ENCODE measurements at regions not wholly inside any gene's neighbourhood (a gene's known extent, or its start where the extent isn't known, plus 50 kb on each side); places are given as distances from the start of the nearest gene placed in this dataset.

DNA sequence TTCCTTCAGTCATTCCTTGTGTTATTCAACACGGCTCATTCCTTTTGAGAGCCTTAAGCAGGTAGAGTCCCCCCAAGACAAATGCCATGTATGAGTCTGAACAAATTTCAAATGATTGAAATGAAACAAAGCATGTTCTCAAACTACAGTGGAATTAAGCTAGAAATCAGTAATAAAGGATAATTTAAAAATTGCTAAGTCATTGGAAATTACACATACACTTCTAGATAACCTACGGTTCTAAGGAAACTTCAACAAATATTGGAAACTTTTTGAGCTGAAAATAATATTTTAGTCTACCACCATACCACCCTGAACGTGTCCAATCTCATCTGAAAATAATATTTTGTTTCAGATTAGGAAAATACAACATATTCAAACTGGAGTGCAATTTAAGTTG, 71.8 kb upstream of the UGP2 start:
- TF ChIP-seq, protein P1, sequence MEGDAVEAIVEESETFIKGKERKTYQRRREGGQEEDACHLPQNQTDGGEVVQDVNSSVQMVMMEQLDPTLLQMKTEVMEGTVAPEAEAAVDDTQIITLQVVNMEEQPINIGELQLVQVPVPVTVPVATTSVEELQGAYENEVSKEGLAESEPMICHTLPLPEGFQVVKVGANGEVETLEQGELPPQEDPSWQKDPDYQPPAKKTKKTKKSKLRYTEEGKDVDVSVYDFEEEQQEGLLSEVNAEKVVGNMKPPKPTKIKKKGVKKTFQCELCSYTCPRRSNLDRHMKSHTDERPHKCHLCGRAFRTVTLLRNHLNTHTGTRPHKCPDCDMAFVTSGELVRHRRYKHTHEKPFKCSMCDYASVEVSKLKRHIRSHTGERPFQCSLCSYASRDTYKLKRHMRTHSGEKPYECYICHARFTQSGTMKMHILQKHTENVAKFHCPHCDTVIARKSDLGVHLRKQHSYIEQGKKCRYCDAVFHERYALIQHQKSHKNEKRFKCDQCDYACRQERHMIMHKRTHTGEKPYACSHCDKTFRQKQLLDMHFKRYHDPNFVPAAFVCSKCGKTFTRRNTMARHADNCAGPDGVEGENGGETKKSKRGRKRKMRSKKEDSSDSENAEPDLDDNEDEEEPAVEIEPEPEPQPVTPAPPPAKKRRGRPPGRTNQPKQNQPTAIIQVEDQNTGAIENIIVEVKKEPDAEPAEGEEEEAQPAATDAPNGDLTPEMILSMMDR (IDR thresholded peaks at IDR 0.05; ENCODE audit: low read depth, low read length) = no peak
- Histone ChIP-seq H3K4me1 (no peaks in the 10 kb centered on the region), H3K27me3 (no peaks in the 10 kb centered on the region), H3K9me3 (no peaks in the 10 kb centered on the region), H3K36me3 (no peaks in the 10 kb centered on the region), H3K4me3 (ENCODE audit: low read depth, low read length) (no peak overlapping the region)
- no peak for DNase-seq

GRCh38 chr2:63772061-63772460, 69.6 kb upstream of the UGP2 start:
- Histone ChIP-seq H3K4me3 (ENCODE audit: low read depth, low read length) (no peak overlapping the region), H3K4me1 (no peaks in the 10 kb centered on the region), H3K9me3 (no peaks in the 10 kb centered on the region), H3K36me3 (no peaks in the 10 kb centered on the region), H3K27me3 (no peaks in the 10 kb centered on the region)
- no peak for DNase-seq
- TF ChIP-seq, protein P1 (IDR thresholded peaks at IDR 0.05; ENCODE audit: low read depth, low read length) = no peak

DNA sequence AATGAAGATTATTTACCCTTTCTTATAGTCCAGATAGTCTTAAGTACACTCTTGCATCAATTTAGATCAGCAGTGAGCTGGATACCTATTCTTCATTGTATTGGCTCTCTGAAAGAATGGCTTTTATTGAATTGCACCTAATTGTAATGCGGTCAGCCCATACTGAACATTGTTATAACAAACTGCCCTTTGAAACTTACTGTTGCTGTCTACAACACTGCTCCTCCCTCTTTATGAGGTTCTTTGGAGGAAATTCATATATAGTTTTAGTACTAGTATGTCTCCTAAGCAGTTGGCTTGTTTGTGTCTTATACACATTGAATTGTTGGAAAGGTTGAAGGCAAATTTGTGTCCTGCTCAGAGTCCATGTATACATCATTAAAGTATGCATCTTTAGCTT, 66.5 kb upstream of the UGP2 start:
- H3K4me1 ChIP-seq = no peaks in the 10 kb centered on the region
- no peaks in the 10 kb centered on the region for H3K36me3 ChIP-seq
- TF ChIP-seq, protein P1 (IDR thresholded peaks at IDR 0.05; ENCODE audit: low read depth, low read length) = no peak
- DNase-seq = no peak
- H3K4me3 ChIP-seq (ENCODE audit: low read depth, low read length) = no peak overlapping the region
- H3K9me3 ChIP-seq = no peaks in the 10 kb centered on the region
- H3K27me3 ChIP-seq = no peaks in the 10 kb centered on the region

DNA sequence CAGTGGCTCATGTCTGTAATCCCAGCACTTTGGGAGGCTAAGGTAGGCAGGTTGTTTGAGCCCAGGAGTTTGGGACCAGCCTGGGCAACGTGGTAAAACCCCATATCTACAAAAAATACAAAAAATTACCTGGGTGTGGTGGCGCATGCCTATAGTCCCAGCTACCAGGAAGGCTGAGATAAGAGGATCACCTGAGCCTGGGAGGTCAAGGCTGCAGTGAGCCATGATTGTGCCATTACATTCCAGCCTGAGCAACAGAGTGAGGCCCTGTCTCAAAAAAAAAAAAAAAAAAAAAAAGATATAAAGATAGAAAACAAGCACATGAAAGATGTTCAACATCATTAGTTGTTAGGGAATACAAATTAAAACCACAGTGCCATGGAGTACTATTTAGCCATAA, 65.3 kb upstream of the UGP2 start:
- Histone ChIP-seq H3K4me3 (ENCODE audit: low read depth, low read length) (no peak overlapping the region), H3K4me1 (no peaks in the 10 kb centered on the region), H3K9me3 (no peaks in the 10 kb centered on the region), H3K27me3 (no peaks in the 10 kb centered on the region), H3K36me3 (no peaks in the 10 kb centered on the region)
- no peak for DNase-seq
- TF ChIP-seq, protein P1 (IDR thresholded peaks at IDR 0.05; ENCODE audit: low read depth, low read length) = no peak

- no peaks in the 10 kb centered on the region for H3K4me1 ChIP-seq
- no peak overlapping the region for H3K4me3 ChIP-seq (ENCODE audit: low read depth, low read length)
- no peaks in the 10 kb centered on the region for H3K36me3 ChIP-seq
- TF ChIP-seq, protein P1 (IDR thresholded peaks at IDR 0.05; ENCODE audit: low read depth, low read length) = no peak
- H3K9me3 ChIP-seq = no peaks in the 10 kb centered on the region
- DNase-seq = no peak
- no peaks in the 10 kb centered on the region for H3K27me3 ChIP-seq
These were observed 63.9 kb upstream of the UGP2 start for GRCh38 chr2:63777816-63778215.

GRCh38 chr2:63778391-63778790, 63.3 kb upstream of the UGP2 start:
- no peak for DNase-seq
- TF ChIP-seq, protein P1 (IDR thresholded peaks at IDR 0.05; ENCODE audit: low read depth, low read length) = no peak
- Histone ChIP-seq H3K4me1 (no peaks in the 10 kb centered on the region), H3K4me3 (ENCODE audit: low read depth, low read length) (no peak overlapping the region), H3K27me3 (no peaks in the 10 kb centered on the region), H3K9me3 (no peaks in the 10 kb centered on the region), H3K36me3 (no peaks in the 10 kb centered on the region)
